Stimulated activated CD4-positive, alpha-beta T cell treated with anti-CD3 and anti-CD28 coated beads, TNF-alpha, amount 100 ng/mL, for 4 hours (primary cell): ENCODE measurements at regions not wholly inside any gene's neighbourhood (a gene's known extent, or its start where the extent isn't known, plus 50 kb on each side); places are given as distances from the start of the nearest gene placed in this dataset.
"Not testable (repeated sequence)": the region's sequence is repeated elsewhere in the genome, so short reads cannot be mapped to it uniquely, and the experiment has no call there.

Experiments used
- DNase-seq, 3 experiments: peaks; one replicate each; pipeline ENCODE4 v3.0.0-alpha.2; 2020; ENCODE audit warnings: low read depth in 3 of 3

- no peak for DNase-seq
Observed at GRCh38 chr18:73118121-73118816, 250.5 kb upstream of the NETO1 start.

DNA sequence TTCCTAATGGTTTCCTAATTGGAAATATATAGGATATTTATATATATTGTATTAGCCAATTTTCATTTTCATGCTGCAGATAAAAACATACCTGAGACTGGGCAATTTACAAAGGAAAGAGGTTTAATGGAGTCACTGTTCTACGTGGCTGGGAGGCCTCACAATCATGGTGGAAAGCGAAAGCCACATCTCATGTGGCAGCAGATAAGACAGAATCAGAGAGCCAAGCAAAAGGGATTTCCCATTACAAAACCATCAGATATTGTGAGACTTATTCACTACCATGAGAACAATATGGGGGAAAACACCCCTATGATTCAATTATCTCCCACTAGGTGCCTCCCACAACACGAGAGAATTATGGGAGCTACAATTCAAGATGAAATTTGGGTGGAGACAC, 242.5 kb upstream of the NETO1 start:
- DNase-seq: no peak

- DNase-seq: no peak
Observed at GRCh38 chr18:73101977-73102376, 234.2 kb upstream of the NETO1 start.

DNA sequence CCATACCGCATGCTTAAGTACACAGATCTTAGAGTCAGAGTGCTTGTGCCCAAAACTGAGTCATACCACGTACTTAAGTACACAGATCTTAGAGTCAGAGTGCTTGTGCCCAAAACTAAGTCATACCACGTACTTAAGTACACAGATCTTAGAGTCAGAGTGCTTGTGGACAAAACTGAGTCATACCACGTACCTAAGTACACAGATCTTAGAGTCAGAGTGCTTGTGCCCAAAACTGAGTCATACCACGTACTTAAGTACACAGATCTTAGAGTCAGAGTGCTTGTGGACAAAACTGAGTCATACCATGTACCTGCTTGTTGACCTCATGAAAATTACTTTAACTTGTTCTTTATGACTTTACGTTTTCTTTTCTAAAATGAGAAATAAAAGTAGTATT, 233.7 kb upstream of the NETO1 start:
- not testable (repeated sequence) for DNase-seq

- DNase-seq: no peak
Observed at GRCh38 chr18:73099759-73100158, 232.0 kb upstream of the NETO1 start.

DNA sequence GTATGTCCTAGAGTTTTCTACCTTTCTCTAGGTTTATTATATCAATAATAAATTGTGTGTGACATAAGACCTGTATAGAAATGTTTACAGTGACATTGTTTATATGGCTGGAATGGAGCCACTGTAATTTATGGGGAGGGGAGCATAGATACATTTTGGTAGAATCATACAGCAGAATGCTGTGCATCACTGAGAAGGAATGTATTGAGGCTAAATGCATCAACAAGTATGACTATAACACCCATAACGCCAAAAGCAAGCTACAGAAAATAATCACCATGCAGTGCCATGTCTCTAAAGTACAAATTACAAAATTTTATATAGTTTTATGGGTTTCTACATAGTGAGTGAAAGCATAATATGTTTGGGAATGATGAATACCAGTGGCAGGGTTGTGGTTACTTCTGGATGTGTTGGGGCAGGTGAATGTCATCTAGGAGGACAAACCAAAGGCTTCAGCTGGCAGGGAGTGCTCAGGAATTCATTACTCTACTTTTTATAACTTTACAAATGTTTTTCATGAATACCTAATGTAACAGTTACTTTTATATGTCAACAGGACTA, 226.0 kb upstream of the NETO1 start:
- no peak for DNase-seq

GRCh38 chr18:73088445-73088844, 220.7 kb upstream of the NETO1 start:
- no peak for DNase-seq

DNA sequence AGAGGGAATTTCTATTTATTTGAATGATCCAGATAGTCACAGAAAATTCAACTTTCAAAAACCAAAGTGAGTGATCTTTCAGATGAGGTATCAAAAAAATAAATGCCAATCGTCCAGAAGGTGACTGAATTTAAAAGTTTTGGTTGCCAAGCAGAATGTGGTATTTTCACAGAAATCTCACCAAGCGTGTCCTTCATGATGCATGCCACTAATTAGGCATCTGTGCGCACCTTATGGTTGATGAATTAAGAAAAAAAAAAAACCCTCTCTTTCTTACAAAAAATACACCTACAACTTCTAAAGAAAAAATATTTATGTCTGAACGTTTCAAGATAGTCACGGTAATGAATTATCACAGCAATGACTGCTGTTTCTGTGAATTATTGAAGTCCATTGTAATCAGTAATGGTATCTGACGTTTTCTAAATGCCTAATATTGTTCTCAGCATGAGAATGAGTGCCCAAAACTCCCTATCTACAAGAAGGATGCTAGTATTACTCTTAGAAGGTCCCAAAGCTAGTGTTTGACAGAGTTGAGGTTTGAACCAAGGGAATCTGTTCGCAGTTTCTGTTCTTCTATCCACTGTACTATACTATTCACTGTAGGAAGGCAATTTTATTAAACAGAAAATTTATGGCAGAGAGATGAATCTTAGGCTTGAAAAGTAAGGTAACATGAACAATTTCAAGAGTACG, 219.6 kb upstream of the NETO1 start:
- no peak for DNase-seq

DNA sequence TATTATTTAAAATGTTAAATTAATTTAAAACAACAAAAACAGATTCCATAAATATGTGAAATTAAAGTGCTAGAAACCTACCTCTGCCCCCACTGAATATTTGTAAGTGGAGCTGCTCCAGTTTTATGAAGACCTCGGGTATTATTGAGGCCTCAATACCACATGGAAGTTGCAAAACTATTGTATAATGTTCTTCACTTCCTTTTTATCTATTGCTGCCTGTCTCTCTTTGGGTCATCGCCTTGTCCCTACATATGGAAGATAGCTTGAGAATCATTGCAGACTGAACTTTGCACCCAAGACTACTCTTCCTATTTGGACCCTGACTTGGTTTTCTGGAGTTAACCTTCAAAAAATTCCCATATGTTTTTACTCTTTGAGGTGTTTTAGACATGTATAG, 212.1 kb upstream of the NETO1 start:
- no peak for DNase-seq

DNA sequence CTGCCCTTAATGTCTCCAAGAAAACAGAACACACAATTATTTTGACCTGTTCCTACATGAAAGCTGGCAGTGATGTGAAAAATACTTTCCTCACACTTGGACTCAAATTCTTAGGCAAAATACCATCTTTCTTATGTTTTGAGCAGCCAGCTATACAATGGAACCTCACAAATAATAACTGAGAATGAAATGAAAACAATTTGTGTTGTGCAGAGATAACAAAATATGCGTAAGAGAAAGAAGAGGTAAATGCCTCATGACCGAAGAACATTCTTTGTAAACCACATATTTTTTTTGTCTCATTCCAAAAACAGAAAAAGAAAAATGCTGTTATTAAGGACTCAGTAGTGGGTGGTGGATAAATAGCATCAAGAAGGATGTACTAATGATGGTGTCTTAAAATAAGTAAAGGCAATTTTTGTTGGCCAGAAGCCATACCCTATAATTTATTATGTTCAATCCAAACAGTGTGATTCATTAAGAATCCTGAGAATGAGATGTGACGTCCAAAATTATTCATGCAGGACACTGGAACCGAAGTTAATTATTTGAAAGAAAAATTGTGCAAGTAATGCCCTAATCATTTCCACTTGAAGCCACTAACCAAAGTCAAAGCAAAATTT, 193.0 kb upstream of the NETO1 start:
- DNase-seq: no peak

DNA sequence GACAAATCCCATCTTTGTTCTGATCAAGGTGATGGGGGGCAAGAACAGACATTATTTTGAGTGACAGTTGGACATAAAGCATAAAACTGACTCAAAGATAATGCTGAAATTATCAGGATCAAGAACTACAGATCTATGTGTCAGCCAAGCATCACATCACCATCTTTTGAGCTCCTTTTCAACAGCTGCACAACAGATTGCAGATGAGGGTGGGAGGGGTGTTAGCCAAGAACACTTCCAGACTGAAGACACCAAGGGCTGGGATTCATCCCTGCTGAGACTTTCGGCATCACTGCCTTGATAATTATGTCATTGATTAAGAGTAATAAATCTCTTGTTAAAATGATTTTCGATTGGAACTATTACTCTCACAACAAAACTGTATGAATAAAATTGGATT, 191.5 kb upstream of the NETO1 start:
- no peak for DNase-seq

DNA sequence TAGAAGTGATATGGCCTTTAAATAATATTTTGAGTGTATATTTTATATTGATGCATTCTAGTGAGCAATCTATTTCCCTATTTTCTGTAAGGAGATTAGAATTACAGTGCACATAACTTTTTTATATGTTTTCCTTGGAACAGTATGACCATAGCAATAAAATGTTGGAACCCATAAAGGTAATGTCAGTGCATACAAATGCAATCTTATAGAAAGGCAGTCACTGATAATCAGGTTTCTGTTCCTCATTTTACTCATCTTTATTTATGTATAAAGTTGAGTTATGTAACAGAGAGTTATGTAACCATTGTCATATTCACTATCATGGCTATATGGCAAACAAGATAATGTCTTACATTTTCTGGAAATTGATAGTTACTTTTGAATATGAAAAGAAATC, 179.9 kb upstream of the NETO1 start:
- DNase-seq: no peak

DNA sequence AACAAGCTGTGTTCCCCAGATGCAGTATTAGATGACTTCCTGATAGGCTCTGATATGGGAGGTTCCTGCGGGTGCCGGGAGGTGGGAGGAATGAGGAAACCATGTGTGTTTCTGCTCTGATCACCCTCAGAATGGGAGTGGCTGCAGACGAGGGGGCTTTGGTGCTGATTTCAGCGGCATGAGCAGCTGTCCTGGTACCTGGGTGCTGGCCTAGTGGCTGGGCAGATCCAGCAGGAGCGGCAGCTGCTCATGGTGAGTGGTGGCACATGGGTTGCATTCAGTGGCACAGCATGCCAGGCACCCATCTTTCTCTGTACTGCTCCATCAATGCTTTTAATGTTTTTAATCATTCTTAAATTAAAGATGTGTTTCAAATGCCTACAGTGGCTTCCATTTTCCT, 177.2 kb upstream of the NETO1 start:
- DNase-seq: no peak

- no peak for DNase-seq
Observed at GRCh38 chr18:73043611-73044010, 175.8 kb upstream of the NETO1 start.

DNA sequence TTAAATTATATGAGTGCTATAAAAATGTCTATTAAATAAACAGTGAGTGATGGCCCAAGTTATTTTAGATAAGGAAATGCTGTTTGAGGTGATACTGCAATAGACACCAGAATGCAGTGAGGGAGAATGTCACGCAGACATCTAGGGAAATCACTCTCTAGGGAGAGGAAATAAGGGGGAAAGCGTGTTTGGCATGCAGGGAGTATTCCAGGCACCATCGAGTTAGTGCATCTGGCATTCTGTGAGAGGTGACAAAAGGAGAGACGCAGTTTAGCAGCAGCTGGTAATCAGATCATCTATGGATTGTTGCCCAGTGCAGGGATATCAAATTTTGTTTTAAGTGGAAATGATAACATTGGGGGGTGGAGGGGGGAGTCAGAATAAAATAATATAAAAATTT, 175.4 kb upstream of the NETO1 start:
- no peak for DNase-seq

- DNase-seq: no peak
Observed at GRCh38 chr18:73040247-73040646, 172.5 kb upstream of the NETO1 start.

GRCh38 chr18:73038336-73038735, 170.5 kb upstream of the NETO1 start:
- DNase-seq: no peak

DNA sequence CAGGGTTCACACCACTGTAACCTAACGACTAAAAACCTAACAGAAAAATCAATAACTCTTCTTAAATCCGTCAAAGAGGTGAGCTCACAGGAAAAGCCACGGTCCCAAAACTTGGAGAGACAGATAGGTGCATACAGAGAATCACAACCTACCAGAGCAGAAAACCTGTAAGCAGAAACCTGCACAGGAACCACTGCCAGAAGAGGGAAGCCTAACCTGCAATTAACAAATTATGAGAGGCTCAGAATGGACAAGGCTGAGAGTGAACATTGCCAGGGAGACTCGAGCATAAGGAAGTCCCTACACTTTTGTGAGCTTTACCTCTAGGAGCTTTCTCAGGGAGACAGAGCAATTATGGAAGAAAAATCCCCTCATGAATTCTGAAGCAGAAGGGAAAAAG, 156.2 kb upstream of the NETO1 start:
- no peak for DNase-seq

DNA sequence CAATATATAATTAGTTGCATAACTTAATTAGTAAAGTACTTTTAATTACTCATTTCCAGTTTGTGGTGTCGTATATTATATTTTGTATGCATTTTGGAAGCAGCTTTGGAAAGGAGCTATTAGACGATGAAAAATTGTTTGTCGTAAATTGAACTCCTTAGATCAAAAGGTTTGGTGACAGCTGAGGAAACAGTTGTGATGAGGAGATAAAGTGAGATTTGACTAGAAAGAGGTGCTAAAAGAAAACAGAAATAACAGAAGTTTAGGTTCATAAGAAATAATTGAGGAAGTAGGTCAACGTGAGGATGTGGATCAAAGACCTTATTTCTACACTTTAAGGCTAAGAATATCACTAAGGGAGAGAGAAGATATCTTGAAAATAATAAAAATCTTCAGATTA, 141.9 kb upstream of the NETO1 start:
- DNase-seq: no peak

- no peak for DNase-seq
Observed at GRCh38 chr18:73007915-73008308, 140.1 kb upstream of the NETO1 start.

GRCh38 chr18:73007195-73007914, 139.6 kb upstream of the NETO1 start:
- no peak for DNase-seq

- no peak for DNase-seq
Observed at GRCh38 chr18:73006331-73006730, 138.5 kb upstream of the NETO1 start.
